CD8-positive, alpha-beta memory T cell (primary cell): ENCODE measurements at regions not wholly inside any gene's neighbourhood (a gene's known extent, or its start where the extent isn't known, plus 50 kb on each side); places are given as distances from the start of the nearest gene placed in this dataset.

Experiments used
- CTCF ChIA-PET: fragments of 350-600 bp; sonication (Branson Sonifier 250); formaldehyde crosslinking; loops from one replicate; lab custom pipeline; 2021; ENCODE audit warnings: antibody characterized with exemption; lab: Charles Lee
- POLR2A ChIA-PET: fragments of 350-600 bp; sonication (Branson Sonifier 250); formaldehyde crosslinking; loops from one replicate; lab custom pipeline; 2021; ENCODE audit warnings: antibody characterized with exemption; lab: Charles Lee
- DNase-seq, 5 donors: peaks; one replicate each; pipeline versions ENCODE4 v3.0.0 to v3.0.0-alpha.2; 2020 to 2022; ENCODE audit warnings: mixed read lengths in 1 of 5
- H3K27ac ChIP-seq: one replicate; pipeline ENCODE4 v1.7.0; 2013; ENCODE audit warnings: low read depth, mild to moderate bottlenecking, low read length, moderate library complexity
- H3K27me3 ChIP-seq: 2 replicates; pipeline ENCODE4 v1.7.0; 2013; ENCODE audit warnings: low read length, mild to moderate bottlenecking; ENCODE audit not compliant: insufficient read depth, poor library complexity, severe bottlenecking
- H3K36me3 ChIP-seq: 2 replicates; pipeline ENCODE4 v1.7.0; 2013; ENCODE audit warnings: mild to moderate bottlenecking, low read length, moderate library complexity; ENCODE audit not compliant: insufficient read depth
- H3K4me1 ChIP-seq: 2 replicates; pipeline ENCODE4 v1.7.0; 2013; ENCODE audit warnings: mild to moderate bottlenecking, low read length, moderate library complexity; ENCODE audit not compliant: insufficient read depth
- H3K4me3 ChIP-seq: 2 replicates; pipeline ENCODE4 v1.7.0; 2013; ENCODE audit warnings: mild to moderate bottlenecking, low read length
- H3K9me3 ChIP-seq: 2 replicates; pipeline ENCODE4 v1.7.0; 2013; ENCODE audit warnings: mild to moderate bottlenecking, low read length
- H3K27ac Mint-ChIP-seq, 8 donors: one replicate each; pipeline ENCODE4 v1.8.0; 2020 to 2021; ENCODE audit warnings: mixed read lengths in 8 of 8, mild to moderate bottlenecking in 6 of 8, inconsistent platforms in 3 of 8, moderate library complexity in 3 of 8
- H3K27me3 Mint-ChIP-seq, 2 donors: one replicate each; pipeline ENCODE4 v1.8.0; 2020 to 2021; ENCODE audit warnings: mixed read lengths in 2 of 2, mild to moderate bottlenecking in 1 of 2, moderate library complexity in 1 of 2
- H3K36me3 Mint-ChIP-seq, 3 donors: one replicate each; pipeline ENCODE4 v1.8.0; 2020 to 2021; ENCODE audit warnings: mixed read lengths in 3 of 3, inconsistent platforms in 1 of 3, mild to moderate bottlenecking in 1 of 3
- H3K4me1 Mint-ChIP-seq, 3 donors: one replicate each; pipeline ENCODE4 v1.8.0; 2020 to 2021; ENCODE audit warnings: mixed read lengths in 3 of 3, inconsistent platforms in 1 of 3, mild to moderate bottlenecking in 1 of 3
- H3K4me3 Mint-ChIP-seq, 7 donors: one replicate each; pipeline ENCODE4 v1.8.0; 2020 to 2021; ENCODE audit warnings: mixed read lengths in 7 of 7, mild to moderate bottlenecking in 6 of 7, moderate library complexity in 4 of 7, inconsistent platforms in 2 of 7
- H3K9me3 Mint-ChIP-seq, 5 donors: one replicate each; pipeline ENCODE4 v1.8.0; 2020 to 2022; ENCODE audit warnings: mixed read lengths in 5 of 5, mild to moderate bottlenecking in 3 of 5, moderate library complexity in 2 of 5, inconsistent platforms in 1 of 5

DNA sequence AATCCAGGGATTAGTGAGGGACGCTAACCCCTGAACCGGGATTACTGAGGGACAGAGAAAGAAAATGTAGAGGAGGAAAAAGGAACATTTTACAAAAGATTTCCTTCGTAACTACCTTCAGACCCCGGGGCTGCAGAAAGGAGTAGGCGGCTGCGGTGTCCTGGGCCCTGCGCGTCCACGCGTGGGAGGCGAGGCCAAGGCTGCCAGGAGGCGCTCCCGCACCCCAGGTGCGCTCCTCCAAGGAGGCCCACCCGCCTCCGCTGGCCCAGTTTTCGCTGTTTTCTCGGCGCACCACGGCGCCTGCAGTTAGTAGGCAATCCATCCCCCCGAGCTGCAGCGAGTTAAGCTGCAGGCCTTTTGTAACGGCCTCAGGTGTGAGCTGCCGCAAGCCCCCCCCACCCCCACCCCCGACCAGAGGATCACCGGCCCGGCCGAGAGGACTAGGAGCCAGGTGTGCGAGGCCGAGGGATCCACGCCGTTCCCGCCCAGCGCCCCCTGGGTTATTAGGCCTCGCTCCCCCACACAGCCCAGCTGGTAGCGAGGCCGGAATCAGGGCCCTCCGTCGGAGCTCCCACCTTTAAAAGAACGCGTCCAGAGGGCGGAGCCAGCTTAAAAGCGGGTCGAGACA, 380.3 kb upstream of the ARID1B start:
- peak overlapping the region in 7 of 8 donors; percentile 48 to 95 (median 89) for H3K27ac Mint-ChIP-seq
- H3K36me3 ChIP-seq: no peaks in the 10 kb centered on the region
- no peak for DNase-seq
- peaks cover 24 to 54% of the 10 kb centered on the region in 2 donors for H3K27me3 Mint-ChIP-seq
- H3K36me3 Mint-ChIP-seq: no peaks in the 10 kb centered on the region
- H3K4me3 ChIP-seq: no peak overlapping the region
- no peak overlapping the region for H3K27ac ChIP-seq
- POLR2A ChIA-PET: no interaction called here
- no peaks in the 10 kb centered on the region for H3K9me3 ChIP-seq
- H3K4me3 Mint-ChIP-seq: peak overlapping the region; percentile 51 to 83 (median 77)
- peaks cover 33 to 56% (median 43%) of the 10 kb centered on the region in 3 donors for H3K4me1 Mint-ChIP-seq
- peaks cover 60% of the 10 kb centered on the region for H3K4me1 ChIP-seq
- peaks cover 0 to 4% (median 0%) of the 10 kb centered on the region in 5 donors for H3K9me3 Mint-ChIP-seq
- CTCF ChIA-PET: no interaction called here
- H3K27me3 ChIP-seq: no peaks in the 10 kb centered on the region

DNA sequence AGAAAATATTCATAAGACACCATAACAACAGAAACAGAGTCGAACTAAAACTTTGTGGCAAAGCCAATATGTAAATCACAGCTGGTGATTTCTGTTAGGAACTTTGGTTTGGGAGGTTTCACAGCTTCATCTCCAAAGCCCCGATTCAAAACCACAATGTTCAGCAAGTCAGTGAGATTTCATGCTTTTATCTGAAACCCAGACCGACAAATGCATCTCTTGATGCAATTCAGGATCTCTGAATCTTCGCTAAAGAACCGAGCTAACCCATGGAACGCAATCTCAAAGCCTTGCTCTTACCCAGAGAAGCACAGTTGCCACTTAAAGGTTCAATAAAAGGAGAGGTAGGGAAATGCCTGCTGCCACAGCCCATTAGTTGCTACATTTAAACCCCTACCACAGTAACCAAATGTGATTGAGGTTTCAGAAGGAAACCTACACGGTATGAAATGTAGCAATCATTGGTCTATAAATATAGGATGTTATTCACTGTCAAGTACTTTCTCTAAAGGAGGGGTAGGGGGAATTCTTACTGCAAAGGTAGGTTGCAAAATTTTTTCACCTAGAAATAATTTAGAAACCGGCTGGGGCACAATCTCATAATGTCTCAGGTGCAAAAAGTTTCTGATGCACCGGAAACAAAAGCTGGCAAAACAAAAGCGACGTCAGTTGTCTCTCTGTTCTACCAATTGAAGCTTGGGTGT, 381.0 kb upstream of the ARID1B start:
- Histone ChIP-seq H3K27me3 (no peaks in the 10 kb centered on the region), H3K4me3 (peak overlapping the region; percentile 30), H3K4me1 (peaks cover 67% of the 10 kb centered on the region), H3K9me3 (no peaks in the 10 kb centered on the region), H3K27ac (no peak overlapping the region), H3K36me3 (no peaks in the 10 kb centered on the region)
- CTCF ChIA-PET: no interaction called here
- Mint-ChIP-seq H3K27me3 (peaks cover 22 to 54% of the 10 kb centered on the region in 2 donors), H3K4me3 (peak overlapping the region; percentile 51 to 83 (median 77)), H3K9me3 (peaks cover 0 to 3% (median 0%) of the 10 kb centered on the region in 5 donors), H3K4me1 (peaks cover 33 to 56% (median 43%) of the 10 kb centered on the region in 3 donors), H3K36me3 (no peaks in the 10 kb centered on the region), H3K27ac (peak overlapping the region in 7 of 8 donors; percentile 48 to 95 (median 89))
- POLR2A ChIA-PET: no interaction called here
- DNase-seq: peak in 2 of 5 donors; percentile 66

DNA sequence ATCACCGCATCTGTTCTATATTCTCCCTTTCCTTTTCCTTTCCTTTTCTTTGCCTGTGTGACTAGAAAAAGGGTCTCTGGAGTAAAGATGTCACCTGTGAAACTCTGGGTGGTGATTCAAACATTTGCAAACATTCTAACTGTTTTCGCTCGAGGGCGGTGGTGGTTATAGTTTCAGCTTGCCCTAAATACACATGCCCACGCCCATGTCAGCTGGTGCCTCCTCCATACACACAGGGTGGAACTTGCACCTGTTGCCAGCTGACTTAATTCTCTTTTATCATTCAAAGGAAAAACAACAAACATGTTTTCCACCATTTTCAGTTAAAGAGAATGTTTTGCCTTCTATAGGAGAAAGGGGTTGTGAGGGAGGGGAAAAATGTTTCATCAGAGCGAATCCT, 381.9 kb upstream of the ARID1B start:
- ChIA-PET CTCF (no interaction called here), POLR2A (no interaction called here)
- Histone ChIP-seq H3K27me3 (no peaks in the 10 kb centered on the region), H3K4me3 (peak overlapping the region; percentile 30), H3K36me3 (no peaks in the 10 kb centered on the region), H3K27ac (no peak overlapping the region), H3K9me3 (no peaks in the 10 kb centered on the region), H3K4me1 (peaks cover 70% of the 10 kb centered on the region)
- Mint-ChIP-seq H3K4me1 (peaks cover 33 to 56% (median 43%) of the 10 kb centered on the region in 3 donors), H3K4me3 (peak overlapping the region in 6 of 7 donors; percentile 51 to 83 (median 77)), H3K9me3 (peaks cover 0 to 3% (median 0%) of the 10 kb centered on the region in 5 donors), H3K36me3 (no peaks in the 10 kb centered on the region), H3K27me3 (peaks cover 14 to 50% of the 10 kb centered on the region in 2 donors), H3K27ac (peak overlapping the region in 6 of 8 donors; percentile 18 to 92 (median 89))
- peak in 2 of 5 donors; percentile 17 to 44 for DNase-seq

DNA sequence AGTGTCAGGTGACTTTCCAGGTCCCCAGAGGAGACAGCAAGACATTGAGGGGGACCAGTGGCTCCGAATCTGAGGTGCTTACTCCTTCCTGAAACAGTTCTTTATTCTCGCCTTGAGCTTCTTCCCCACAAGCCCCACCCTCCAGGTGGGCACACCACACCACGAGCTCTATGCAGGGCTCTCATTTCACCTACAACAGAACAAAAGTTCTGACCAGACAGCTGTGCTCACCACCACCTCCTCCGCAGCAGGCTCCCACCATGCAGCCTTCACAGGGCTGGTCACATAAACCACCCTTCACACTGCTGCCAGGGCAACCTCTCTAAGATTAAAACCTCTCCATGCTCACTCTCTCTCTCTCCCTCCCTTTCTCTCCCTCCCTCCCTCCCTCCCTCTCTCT, 384.5 kb upstream of the ARID1B start:
- H3K27ac Mint-ChIP-seq: peak overlapping the region in 1 of 8 donors; percentile 9
- Histone ChIP-seq H3K27ac (no peak overlapping the region), H3K27me3 (no peaks in the 10 kb centered on the region), H3K36me3 (no peaks in the 10 kb centered on the region), H3K4me1 (peaks cover 56% of the 10 kb centered on the region), H3K9me3 (no peaks in the 10 kb centered on the region), H3K4me3 (no peak overlapping the region)
- H3K9me3 Mint-ChIP-seq: peaks cover 0 to 3% (median 0%) of the 10 kb centered on the region in 5 donors
- H3K4me3 Mint-ChIP-seq: peak overlapping the region in 1 of 7 donors; percentile 30
- ChIA-PET CTCF (no interaction called here), POLR2A (interaction anchor here (1.0 kb wide), 1 partner anchor 388 kb away, joined by 3 read pairs; no protein-coding TSS in a partner anchor)
- DNase-seq: no peak
- peaks cover 23 to 41% (median 33%) of the 10 kb centered on the region in 3 donors for H3K4me1 Mint-ChIP-seq
- H3K27me3 Mint-ChIP-seq: peaks cover 16 to 42% of the 10 kb centered on the region in 2 donors
- no peaks in the 10 kb centered on the region for H3K36me3 Mint-ChIP-seq

DNA sequence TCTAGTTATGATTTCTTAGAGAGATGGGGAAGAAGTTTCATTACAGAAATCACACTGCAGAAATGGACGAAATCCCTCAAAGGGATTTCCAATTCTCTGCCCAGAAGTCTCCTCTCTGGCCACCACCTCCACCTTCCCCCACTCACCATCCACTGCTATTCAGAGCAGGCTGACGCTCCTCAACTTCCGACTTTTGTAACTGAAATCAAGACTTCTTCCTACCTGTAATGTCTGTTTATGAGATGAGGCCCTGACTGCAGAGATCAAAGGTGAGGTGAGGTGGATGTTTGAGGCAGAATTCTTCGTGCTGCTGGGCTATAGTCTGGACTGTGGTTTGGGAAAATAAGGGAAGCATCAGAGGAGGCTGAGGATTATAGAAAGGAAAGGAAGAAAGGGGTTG, 385.2 kb upstream of the ARID1B start:
- peaks cover 18 to 35% (median 28%) of the 10 kb centered on the region in 3 donors for H3K4me1 Mint-ChIP-seq
- Histone ChIP-seq H3K4me3 (no peak overlapping the region), H3K36me3 (no peaks in the 10 kb centered on the region), H3K4me1 (peaks cover 49% of the 10 kb centered on the region), H3K27ac (no peak overlapping the region), H3K27me3 (no peaks in the 10 kb centered on the region), H3K9me3 (no peaks in the 10 kb centered on the region)
- H3K4me3 Mint-ChIP-seq: peak overlapping the region in 1 of 7 donors; percentile 33
- H3K27ac Mint-ChIP-seq: peak overlapping the region in 3 of 8 donors; percentile 57 to 80 (median 80)
- H3K9me3 Mint-ChIP-seq: peaks cover 0 to 4% (median 0%) of the 10 kb centered on the region in 5 donors
- CTCF ChIA-PET: no interaction called here
- peaks cover 15 to 46% of the 10 kb centered on the region in 2 donors for H3K27me3 Mint-ChIP-seq
- no peak for DNase-seq
- H3K36me3 Mint-ChIP-seq: no peaks in the 10 kb centered on the region
- POLR2A ChIA-PET: no interaction called here

DNA sequence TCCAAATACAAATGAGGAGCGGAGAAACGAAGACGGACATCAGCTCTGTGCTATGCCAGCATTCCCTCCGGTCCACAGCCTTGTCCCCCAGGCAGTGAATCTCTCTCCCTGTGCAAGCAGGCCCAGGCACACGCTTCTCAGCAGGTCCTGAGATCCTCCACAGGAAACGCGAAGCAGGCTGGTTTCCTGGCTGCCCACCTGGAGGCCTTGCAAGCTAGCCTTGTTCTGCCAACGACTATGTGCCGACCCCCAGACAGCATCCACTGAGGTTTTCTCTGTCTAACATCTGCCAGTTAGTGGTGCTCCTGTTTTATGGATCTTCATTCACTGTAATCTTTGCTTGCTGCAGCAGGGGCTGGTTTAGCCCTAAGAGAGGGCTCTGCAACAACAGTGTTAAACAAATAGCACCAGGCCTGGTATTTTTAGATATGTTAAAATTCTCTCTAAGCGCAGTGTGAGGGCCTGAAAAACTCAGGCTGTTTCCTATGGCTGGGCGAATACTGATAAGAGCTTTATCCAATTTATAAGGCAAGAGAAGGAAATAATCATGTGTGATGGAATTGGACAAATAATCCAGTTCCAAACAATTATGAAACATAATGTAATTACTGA, 386.0 kb upstream of the ARID1B start:
- DNase-seq: no peak
- no peaks in the 10 kb centered on the region for H3K9me3 ChIP-seq
- Mint-ChIP-seq H3K4me3 (no peak overlapping the region), H3K4me1 (peaks cover 12 to 29% (median 23%) of the 10 kb centered on the region in 3 donors), H3K36me3 (no peaks in the 10 kb centered on the region), H3K9me3 (peaks cover 0 to 6% (median 0%) of the 10 kb centered on the region in 5 donors), H3K27ac (no peak overlapping the region), H3K27me3 (peaks cover 14 to 46% of the 10 kb centered on the region in 2 donors)
- peaks cover 48% of the 10 kb centered on the region for H3K4me1 ChIP-seq
- H3K27ac ChIP-seq: no peak overlapping the region
- CTCF ChIA-PET: no interaction called here
- POLR2A ChIA-PET: no interaction called here
- H3K27me3 ChIP-seq: no peaks in the 10 kb centered on the region
- no peaks in the 10 kb centered on the region for H3K36me3 ChIP-seq
- no peak overlapping the region for H3K4me3 ChIP-seq

DNA sequence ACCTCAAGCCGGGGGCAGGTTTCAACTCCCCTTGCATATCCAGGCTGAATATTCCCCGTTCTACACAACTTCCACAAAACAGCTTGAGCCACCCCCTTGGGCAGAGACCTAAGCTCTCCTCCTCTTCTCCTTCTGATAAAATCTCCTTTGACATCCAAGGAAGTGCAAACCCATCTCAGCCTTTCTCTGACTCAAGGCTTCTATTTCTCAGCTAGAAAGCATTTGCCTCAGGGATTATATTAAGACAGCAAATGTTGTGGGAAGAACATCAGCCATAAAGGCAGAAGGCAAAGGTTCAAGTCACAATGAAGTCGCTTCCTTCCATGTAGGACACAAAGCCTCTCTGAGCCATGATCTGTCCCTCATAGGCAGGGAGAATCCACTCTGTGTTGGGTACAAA, 386.6 kb upstream of the ARID1B start:
- H3K9me3 Mint-ChIP-seq: peaks cover 0 to 6% (median 0%) of the 10 kb centered on the region in 5 donors
- ChIA-PET POLR2A (interaction anchor here (0.7 kb wide), 1 partner anchor 46 kb away, joined by 6 read pairs; no protein-coding TSS in a partner anchor), CTCF (no interaction called here)
- DNase-seq: no peak
- H3K36me3 Mint-ChIP-seq: no peaks in the 10 kb centered on the region
- no peaks in the 10 kb centered on the region for H3K9me3 ChIP-seq
- no peak overlapping the region for H3K4me3 ChIP-seq
- peaks cover 7 to 24% (median 17%) of the 10 kb centered on the region in 3 donors for H3K4me1 Mint-ChIP-seq
- H3K27ac Mint-ChIP-seq: no peak overlapping the region
- H3K27me3 Mint-ChIP-seq: peaks cover 14 to 46% of the 10 kb centered on the region in 2 donors
- peaks cover 43% of the 10 kb centered on the region for H3K4me1 ChIP-seq
- no peaks in the 10 kb centered on the region for H3K36me3 ChIP-seq
- no peak overlapping the region for H3K4me3 Mint-ChIP-seq
- H3K27me3 ChIP-seq: no peaks in the 10 kb centered on the region
- H3K27ac ChIP-seq: no peak overlapping the region
